HG02588 (cell line): ENCODE measurements at regions not wholly inside any gene's neighbourhood (a gene's known extent, or its start where the extent isn't known, plus 50 kb on each side); places are given as distances from the start of the nearest gene placed in this dataset.
A peak's percentile ranks its signal among the peaks of the same experiment; 100 is the strongest.
"Not testable (repeated sequence)": the region's sequence is repeated elsewhere in the genome, so short reads cannot be mapped to it uniquely, and the experiment has no call there.

Experiments used
- ATAC-seq: cut with Tn5 transposase; IDR thresholded peaks from one replicate; pipeline ENCODE4 v1.9.1; 2021; ENCODE audit warnings: mild to moderate bottlenecking, moderate library complexity; ENCODE audit not compliant: unreplicated experiment

GRCh38 chr6:147651-148050 lies 144.6 kb upstream of the DUSP22 start:
- not testable (repeated sequence) for ATAC-seq

GRCh38 chr6:148051-148984 lies 144.0 kb upstream of the DUSP22 start:
- ATAC-seq: peak; percentile 90

- not testable (repeated sequence) for ATAC-seq
Measured at GRCh38 chr6:150147-150546, 142.1 kb upstream of the DUSP22 start.

- ATAC-seq: not testable (repeated sequence)
Measured at GRCh38 chr6:152436-152835, 139.9 kb upstream of the DUSP22 start.

GRCh38 chr6:153026-153425 lies 139.3 kb upstream of the DUSP22 start:
- ATAC-seq: not testable (repeated sequence)

- not testable (repeated sequence) for ATAC-seq
Measured at GRCh38 chr6:153867-154266, 138.4 kb upstream of the DUSP22 start.

GRCh38 chr6:154321-155092 lies 137.8 kb upstream of the DUSP22 start:
- ATAC-seq: not testable (repeated sequence)

GRCh38 chr6:156010-156409 lies 136.3 kb upstream of the DUSP22 start:
- no peak for ATAC-seq

GRCh38 chr6:156441-157140 lies 135.7 kb upstream of the DUSP22 start:
- not testable (repeated sequence) for ATAC-seq

- ATAC-seq: not testable (repeated sequence)
Measured at GRCh38 chr6:157176-157575, 135.1 kb upstream of the DUSP22 start.

- not testable (repeated sequence) for ATAC-seq
Measured at GRCh38 chr6:161657-162056, 130.6 kb upstream of the DUSP22 start.

GRCh38 chr6:164720-165119 lies 127.6 kb upstream of the DUSP22 start:
- no peak for ATAC-seq

- ATAC-seq: no peak
Measured at GRCh38 chr6:165263-165662, 127.0 kb upstream of the DUSP22 start.

- ATAC-seq: no peak
Measured at GRCh38 chr6:165906-166305, 126.4 kb upstream of the DUSP22 start.

GRCh38 chr6:168865-169455 lies 123.3 kb upstream of the DUSP22 start:
- no peak for ATAC-seq

GRCh38 chr6:174036-174435 lies 118.3 kb upstream of the DUSP22 start:
- no peak for ATAC-seq

- ATAC-seq: no peak
Measured at GRCh38 chr6:175680-176079, 116.6 kb upstream of the DUSP22 start.

- no peak for ATAC-seq
Measured at GRCh38 chr6:176766-177165, 115.5 kb upstream of the DUSP22 start.

GRCh38 chr6:178119-178518 lies 114.2 kb upstream of the DUSP22 start:
- ATAC-seq: no peak

- ATAC-seq: not testable (repeated sequence)
Measured at GRCh38 chr6:178929-179328, 113.4 kb upstream of the DUSP22 start.
